Testis (tissue), 2 donors: ENCODE measurements at regions not wholly inside any gene's neighbourhood (a gene's known extent, or its start where the extent isn't known, plus 50 kb on each side); places are given as distances from the start of the nearest gene placed in this dataset.

Experiments used
- CTCF ChIP-seq, 3 experiments: fragments of 450-650 bp in 2 of 3; fragments of 200-600 bp in 1 of 3; sonication (generic) in 1 of 3; IDR thresholded peaks; one replicate each; pipeline ENCODE4 v1.5.1; 2016 to 2019; ENCODE audit warnings: antibody characterized with exemption in 3 of 3, mild to moderate bottlenecking in 2 of 3, moderate library complexity in 1 of 3
- POLR2A ChIP-seq: fragments of 450-650 bp; IDR thresholded peaks from one replicate; pipeline ENCODE4 v1.6.1; 2017; ENCODE audit warnings: antibody characterized with exemption, mild to moderate bottlenecking, moderate library complexity

DNA sequence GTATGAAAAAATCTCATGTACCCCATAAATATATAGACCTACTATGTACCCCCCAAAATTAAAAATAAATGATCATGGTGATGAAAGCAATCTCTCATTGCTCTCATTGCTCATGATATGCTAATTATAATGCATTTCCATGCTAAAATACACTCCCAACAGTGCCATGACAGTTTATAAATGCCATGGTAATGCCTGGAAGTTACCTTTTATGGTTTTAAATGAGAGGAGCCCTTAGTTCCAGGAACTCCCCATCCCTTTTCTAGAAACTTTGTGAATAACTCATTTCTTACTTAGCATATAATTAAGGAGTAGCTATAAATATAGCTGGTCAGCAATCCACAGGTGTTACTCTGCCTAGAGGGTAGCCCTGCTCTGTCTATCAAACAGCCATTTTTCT lies 166.1 kb upstream of the RGS18 start:
- TF ChIP-seq CTCF (IDR thresholded peaks at IDR 0.05) (no peak), POLR2A (no peak)
